GM12892 (cell line): ENCODE measurements at regions not wholly inside any gene's neighbourhood (a gene's known extent, or its start where the extent isn't known, plus 50 kb on each side); places are given as distances from the start of the nearest gene placed in this dataset.

ENCODE experiments used
- POLR2A ChIP-seq: IDR thresholded peaks from 2 replicates; pipeline ENCODE4 v1.6.1; 2011; ENCODE audit warnings: low read depth, low read length, control low read depth
- POLR2AphosphoS5 ChIP-seq: IDR thresholded peaks from 2 replicates; pipeline ENCODE4 v1.6.1; 2011; ENCODE audit warnings: low read depth, low read length, control low read depth

DNA sequence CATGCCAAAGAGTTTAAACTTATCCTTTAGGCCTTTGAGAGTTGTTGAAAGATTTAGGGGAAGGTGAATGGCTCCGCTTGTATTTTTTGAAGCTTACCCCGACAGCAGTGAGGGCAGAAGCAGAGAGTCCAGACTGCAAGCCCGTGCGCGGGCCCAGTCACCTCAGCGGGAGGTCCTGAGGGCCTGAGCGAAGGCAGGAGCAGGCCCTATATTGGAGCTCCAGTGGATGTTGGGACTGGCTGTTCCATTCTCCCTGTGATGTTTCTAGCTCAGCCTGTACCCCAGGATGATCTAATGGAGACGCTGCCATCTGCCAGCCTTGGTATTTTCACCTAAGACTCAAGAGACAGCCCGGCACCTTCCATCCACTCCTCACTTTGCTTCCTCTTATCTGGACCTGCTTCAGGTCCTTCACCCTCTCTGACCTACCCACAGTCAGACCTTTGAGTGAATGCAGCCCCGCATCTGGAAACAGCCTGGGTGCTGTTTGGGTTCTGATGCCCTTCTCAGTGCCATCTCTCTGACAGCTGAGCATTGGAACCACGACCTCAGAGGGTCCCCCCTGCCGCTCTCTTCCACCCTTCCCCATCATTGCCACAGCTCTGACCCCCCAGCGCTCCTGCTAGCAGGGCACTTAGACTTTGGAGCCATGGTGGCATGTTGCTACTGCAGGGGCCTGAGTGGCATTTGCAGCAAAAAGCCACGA, 628.2 kb upstream of the CADM1 start:
- no peak for TF ChIP-seq POLR2AphosphoS5
- TF ChIP-seq POLR2A: no peak
